GM20000 (cell line): ENCODE measurements at regions not wholly inside any gene's neighbourhood (a gene's known extent, or its start where the extent isn't known, plus 50 kb on each side); places are given as distances from the start of the nearest gene placed in this dataset.

Experiments
- DNase-seq: peaks from one replicate; pipeline ENCODE4 v3.0.0; 2012; ENCODE audit warnings: low spot score
- CTCF ChIP-seq: IDR thresholded peaks from 2 replicates; pipeline ENCODE4 v1.5.1; 2012; ENCODE audit warnings: mild to moderate bottlenecking, control low read depth; ENCODE audit errors: extremely low read depth, missing control alignments

GRCh38 chr1:38600286-38600685 is 259.3 kb downstream of the RRAGC start:
- no peak for DNase-seq
- TF ChIP-seq CTCF = no peak

- no peak for DNase-seq
- no peak for TF ChIP-seq CTCF
These were observed 261.5 kb downstream of the RRAGC start for GRCh38 chr1:38598118-38598517.

- DNase-seq = no peak
- no peak for TF ChIP-seq CTCF
These were observed 270.5 kb downstream of the RRAGC start for GRCh38 chr1:38589036-38589435.

- DNase-seq = no peak
- TF ChIP-seq CTCF = no peak
These were observed 271.8 kb downstream of the RRAGC start for GRCh38 chr1:38587766-38588165.

- peak; percentile 85 for DNase-seq
These were observed 272.5 kb downstream of the RRAGC start for GRCh38 chr1:38586993-38587646.

GRCh38 chr1:38585971-38586370 is 273.6 kb downstream of the RRAGC start:
- no peak for DNase-seq
- no peak for TF ChIP-seq CTCF

More at GRCh38 chr1:38586993-38587646, 272.5 kb downstream of the RRAGC start:
- TF ChIP-seq CTCF = peak; percentile 97

- DNase-seq = no peak
- no peak for TF ChIP-seq CTCF
These were observed 274.1 kb downstream of the RRAGC start for GRCh38 chr1:38585460-38585859.
